ENCODE measurements at regions not wholly inside any gene's neighbourhood (a gene's known extent, or its start where the extent isn't known, plus 50 kb on each side); places are given as distances from the start of the nearest gene placed in this dataset.

DNA sequence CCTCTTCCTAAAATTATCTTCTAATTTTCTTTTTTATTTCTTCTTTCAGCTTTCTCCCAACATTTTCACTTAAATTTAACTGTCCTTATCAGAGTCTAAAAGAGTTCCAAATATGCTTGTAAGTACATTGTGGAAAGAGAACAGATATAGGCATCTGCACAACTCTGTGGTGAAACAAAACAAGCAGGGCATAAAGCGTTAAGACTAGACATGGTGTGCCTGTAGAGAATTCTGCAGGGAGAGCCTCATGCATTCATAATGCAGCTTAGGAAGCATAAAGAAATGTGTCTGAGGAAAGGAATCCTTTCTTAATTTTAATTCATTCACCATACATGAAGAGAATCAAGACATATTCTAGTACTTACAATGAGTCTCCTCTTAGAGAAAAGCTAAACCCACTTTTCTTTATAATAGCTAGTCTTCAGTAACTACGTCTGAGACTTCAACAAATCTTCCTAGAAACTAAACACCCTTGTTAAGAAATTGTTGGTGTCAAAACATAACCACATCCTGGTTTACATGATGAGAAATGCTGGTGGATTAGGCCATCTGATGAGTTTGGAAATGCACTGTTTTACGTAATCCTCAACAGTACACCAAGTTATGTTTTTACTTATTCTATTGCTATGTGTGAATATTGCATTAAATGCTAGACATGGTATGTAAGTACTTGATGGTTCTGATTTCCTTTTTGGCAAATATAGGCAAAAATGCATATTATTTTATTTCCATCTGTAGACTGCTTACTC lies 307.8 kb upstream of the GIMD1 start:
- TF ChIP-seq, protein P1, sequence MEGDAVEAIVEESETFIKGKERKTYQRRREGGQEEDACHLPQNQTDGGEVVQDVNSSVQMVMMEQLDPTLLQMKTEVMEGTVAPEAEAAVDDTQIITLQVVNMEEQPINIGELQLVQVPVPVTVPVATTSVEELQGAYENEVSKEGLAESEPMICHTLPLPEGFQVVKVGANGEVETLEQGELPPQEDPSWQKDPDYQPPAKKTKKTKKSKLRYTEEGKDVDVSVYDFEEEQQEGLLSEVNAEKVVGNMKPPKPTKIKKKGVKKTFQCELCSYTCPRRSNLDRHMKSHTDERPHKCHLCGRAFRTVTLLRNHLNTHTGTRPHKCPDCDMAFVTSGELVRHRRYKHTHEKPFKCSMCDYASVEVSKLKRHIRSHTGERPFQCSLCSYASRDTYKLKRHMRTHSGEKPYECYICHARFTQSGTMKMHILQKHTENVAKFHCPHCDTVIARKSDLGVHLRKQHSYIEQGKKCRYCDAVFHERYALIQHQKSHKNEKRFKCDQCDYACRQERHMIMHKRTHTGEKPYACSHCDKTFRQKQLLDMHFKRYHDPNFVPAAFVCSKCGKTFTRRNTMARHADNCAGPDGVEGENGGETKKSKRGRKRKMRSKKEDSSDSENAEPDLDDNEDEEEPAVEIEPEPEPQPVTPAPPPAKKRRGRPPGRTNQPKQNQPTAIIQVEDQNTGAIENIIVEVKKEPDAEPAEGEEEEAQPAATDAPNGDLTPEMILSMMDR (tag by site-specific recombination; IDR thresholded peaks at IDR 0.05): no peak
- TF ChIP-seq ZNF335 (tag by site-specific recombination; conservative IDR thresholded peaks at IDR 0.05) (no peak), KLF8 (tag by site-specific recombination; IDR thresholded peaks at IDR 0.05) (no peak), ZBTB7A (tag by site-specific recombination; IDR thresholded peaks at IDR 0.05; ENCODE audit: low read depth) (no peak), YY1 (tag by site-specific recombination; IDR thresholded peaks at IDR 0.05) (no peak)
- TF ChIP-seq, protein P2, sequence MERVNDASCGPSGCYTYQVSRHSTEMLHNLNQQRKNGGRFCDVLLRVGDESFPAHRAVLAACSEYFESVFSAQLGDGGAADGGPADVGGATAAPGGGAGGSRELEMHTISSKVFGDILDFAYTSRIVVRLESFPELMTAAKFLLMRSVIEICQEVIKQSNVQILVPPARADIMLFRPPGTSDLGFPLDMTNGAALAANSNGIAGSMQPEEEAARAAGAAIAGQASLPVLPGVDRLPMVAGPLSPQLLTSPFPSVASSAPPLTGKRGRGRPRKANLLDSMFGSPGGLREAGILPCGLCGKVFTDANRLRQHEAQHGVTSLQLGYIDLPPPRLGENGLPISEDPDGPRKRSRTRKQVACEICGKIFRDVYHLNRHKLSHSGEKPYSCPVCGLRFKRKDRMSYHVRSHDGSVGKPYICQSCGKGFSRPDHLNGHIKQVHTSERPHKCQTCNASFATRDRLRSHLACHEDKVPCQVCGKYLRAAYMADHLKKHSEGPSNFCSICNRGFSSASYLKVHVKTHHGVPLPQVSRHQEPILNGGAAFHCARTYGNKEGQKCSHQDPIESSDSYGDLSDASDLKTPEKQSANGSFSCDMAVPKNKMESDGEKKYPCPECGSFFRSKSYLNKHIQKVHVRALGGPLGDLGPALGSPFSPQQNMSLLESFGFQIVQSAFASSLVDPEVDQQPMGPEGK (tag by site-specific recombination; IDR thresholded peaks at IDR 0.05): no peak
- TF ChIP-seq, protein P3, sequence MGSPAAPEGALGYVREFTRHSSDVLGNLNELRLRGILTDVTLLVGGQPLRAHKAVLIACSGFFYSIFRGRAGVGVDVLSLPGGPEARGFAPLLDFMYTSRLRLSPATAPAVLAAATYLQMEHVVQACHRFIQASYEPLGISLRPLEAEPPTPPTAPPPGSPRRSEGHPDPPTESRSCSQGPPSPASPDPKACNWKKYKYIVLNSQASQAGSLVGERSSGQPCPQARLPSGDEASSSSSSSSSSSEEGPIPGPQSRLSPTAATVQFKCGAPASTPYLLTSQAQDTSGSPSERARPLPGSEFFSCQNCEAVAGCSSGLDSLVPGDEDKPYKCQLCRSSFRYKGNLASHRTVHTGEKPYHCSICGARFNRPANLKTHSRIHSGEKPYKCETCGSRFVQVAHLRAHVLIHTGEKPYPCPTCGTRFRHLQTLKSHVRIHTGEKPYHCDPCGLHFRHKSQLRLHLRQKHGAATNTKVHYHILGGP (tag by site-specific recombination; IDR thresholded peaks at IDR 0.05): no peak
- TF ChIP-seq, protein P4, sequence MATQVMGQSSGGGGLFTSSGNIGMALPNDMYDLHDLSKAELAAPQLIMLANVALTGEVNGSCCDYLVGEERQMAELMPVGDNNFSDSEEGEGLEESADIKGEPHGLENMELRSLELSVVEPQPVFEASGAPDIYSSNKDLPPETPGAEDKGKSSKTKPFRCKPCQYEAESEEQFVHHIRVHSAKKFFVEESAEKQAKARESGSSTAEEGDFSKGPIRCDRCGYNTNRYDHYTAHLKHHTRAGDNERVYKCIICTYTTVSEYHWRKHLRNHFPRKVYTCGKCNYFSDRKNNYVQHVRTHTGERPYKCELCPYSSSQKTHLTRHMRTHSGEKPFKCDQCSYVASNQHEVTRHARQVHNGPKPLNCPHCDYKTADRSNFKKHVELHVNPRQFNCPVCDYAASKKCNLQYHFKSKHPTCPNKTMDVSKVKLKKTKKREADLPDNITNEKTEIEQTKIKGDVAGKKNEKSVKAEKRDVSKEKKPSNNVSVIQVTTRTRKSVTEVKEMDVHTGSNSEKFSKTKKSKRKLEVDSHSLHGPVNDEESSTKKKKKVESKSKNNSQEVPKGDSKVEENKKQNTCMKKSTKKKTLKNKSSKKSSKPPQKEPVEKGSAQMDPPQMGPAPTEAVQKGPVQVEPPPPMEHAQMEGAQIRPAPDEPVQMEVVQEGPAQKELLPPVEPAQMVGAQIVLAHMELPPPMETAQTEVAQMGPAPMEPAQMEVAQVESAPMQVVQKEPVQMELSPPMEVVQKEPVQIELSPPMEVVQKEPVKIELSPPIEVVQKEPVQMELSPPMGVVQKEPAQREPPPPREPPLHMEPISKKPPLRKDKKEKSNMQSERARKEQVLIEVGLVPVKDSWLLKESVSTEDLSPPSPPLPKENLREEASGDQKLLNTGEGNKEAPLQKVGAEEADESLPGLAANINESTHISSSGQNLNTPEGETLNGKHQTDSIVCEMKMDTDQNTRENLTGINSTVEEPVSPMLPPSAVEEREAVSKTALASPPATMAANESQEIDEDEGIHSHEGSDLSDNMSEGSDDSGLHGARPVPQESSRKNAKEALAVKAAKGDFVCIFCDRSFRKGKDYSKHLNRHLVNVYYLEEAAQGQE (tag by site-specific recombination; IDR thresholded peaks at IDR 0.05): no peak
